NCI-H187 (cell line): ENCODE measurements at regions not wholly inside any gene's neighbourhood (a gene's known extent, or its start where the extent isn't known, plus 50 kb on each side); places are given as distances from the start of the nearest gene placed in this dataset.
A peak's percentile ranks its signal among the peaks of the same experiment; 100 is the strongest.
"Not testable (repeated sequence)": the region's sequence is repeated elsewhere in the genome, so short reads cannot be mapped to it uniquely, and the experiment has no call there.

Source experiments
- DNase-seq, 2 experiments: peaks; one replicate each; lab custom pipeline; 2025; lab: John Stamatoyannopoulos, UW

GRCh38 chr20:48047447-48047846 lies 262.2 kb upstream of the SULF2 start:
- DNase-seq = no peak

- DNase-seq = no peak
These were observed 257.3 kb upstream of the SULF2 start for GRCh38 chr20:48042628-48043027.

- peak in 1 of 2 experiments; percentile 61 for DNase-seq
These were observed 255.9 kb upstream of the SULF2 start for GRCh38 chr20:48041078-48041780.

DNA sequence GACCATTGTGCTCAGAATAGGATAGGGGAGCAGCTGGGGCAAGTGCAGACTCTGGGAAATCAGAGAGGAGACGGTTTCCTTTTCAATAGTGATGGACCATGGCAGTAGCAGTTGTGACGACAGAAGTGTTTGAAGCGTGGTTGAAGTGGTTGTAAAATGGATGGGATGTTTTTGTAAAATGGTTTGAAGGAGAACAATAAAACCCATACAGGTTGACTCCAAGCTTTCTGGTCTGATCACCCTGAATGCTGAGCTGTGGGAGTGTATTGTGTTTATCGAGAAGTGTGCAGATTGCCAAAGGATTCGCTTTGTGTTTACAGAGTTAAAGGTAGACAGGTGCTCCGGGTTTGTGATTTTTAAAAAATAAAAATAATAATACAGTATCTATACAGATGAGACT lies 255.2 kb upstream of the SULF2 start:
- peak; percentile 77 to 82 for DNase-seq

DNA sequence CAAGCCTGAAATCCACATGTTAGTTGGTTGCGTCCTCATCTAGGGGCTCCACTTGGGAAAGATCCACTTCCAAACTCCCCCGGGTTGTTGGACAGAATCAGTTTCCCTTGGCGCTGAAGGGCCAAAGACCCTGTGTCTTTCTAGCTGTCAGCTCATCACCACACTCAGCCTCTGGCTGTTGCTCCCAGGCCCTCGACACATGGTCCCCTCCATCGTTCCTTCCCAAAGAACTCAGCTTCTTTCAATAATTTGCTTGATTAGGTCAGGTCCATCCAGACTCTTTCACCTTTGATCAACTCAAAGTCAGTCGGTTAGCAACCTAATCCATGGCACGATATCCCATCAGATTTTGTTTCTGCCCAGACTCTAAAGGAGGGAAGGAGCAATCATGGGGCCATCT lies 254.8 kb upstream of the SULF2 start:
- no peak for DNase-seq

DNA sequence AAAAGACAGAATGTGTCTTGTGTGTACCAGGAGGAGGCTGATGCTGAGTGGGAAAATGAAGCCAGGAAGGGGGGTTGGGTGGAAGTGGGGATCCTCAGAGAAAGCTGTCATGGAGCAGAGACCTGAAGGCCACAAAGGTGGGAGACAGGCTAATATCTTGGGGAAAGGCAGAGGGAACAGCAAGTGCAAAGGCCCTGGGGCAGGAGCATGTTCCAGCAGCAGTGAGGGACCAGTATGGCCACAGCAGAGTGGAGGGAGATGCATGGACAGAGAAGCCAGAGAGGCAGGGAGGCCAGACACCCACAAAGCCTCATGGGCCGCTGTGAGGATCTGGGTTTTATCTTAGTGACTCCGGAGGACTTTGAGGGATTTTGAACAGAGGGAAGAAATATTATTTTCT lies 254.2 kb upstream of the SULF2 start:
- DNase-seq = no peak

- DNase-seq = no peak
These were observed 253.4 kb upstream of the SULF2 start for GRCh38 chr20:48038713-48039112.

DNA sequence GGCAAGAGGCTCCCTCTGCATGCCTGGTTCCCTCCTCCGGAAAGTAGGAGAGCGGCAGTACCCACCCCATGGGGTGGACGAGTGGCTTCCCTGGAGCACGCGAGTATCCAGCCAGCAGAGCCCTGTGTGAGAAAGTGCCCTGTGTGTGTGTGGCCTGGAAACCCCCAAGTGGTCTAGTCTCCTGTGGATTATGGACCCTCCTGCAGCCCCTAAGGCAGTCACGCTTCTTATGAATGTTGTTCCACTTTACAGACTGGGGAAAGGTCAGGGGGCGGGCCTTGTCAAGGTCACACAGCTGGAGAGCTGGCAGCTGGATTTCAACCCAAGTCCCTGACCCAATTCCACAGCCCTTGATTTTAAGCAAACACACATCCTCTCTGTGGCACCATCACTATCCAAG lies 252.5 kb upstream of the SULF2 start:
- not testable (repeated sequence) for DNase-seq

DNA sequence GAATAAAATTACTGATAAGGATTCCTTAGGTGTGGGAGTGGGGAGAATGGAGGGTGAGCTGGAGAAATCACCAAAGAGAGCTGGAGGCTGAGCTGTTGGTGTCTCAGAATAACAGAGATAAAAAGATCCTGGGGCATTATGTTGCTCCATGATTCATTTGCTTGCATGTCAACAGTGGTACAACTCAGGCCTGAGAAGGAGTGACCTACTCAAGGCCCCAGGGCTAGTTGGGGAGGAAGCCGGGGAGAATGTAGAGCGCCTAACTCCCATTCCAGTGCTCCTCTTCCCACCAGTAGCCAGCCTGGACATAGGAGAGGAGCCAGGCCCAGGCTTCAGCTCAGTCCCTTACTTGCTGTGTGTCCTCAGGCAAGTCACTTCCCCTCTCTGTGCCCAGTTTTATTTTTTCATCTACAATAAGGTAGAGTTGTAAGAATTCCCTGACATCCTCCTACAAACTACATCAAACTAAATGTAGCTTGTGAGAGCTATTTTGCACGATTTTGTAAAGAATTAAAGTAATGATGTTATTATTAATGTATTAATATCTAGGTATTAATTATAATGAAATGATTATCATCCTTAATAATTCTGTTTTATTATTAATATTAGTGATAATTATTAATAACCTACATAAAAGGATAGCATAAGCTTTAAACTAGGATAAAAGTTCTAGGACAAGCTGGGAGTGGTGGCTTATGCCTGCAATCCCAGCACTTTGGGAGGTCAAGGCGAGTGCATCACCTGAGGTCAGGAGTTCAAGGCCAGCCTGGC lies 250.9 kb upstream of the SULF2 start:
- DNase-seq = no peak

DNA sequence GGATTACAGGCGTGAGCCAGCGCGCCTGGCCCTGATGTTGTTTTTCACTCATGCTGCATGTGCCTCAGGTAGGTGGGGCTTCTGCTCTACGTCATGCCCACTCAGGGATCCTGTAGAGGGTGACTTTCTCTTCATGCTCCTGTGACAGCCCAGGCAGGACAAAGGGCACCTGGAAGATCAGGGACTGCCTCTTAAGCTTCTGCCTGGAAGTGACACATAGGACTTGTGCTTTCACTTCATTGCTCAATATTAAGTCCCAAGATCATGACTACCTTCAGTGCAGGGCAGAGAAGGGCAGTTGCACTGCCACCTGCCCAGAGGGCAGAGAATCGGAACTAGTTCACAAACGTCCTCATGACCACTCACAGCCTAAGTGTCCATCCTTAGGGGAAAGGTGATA lies 249.5 kb upstream of the SULF2 start:
- DNase-seq = no peak

DNA sequence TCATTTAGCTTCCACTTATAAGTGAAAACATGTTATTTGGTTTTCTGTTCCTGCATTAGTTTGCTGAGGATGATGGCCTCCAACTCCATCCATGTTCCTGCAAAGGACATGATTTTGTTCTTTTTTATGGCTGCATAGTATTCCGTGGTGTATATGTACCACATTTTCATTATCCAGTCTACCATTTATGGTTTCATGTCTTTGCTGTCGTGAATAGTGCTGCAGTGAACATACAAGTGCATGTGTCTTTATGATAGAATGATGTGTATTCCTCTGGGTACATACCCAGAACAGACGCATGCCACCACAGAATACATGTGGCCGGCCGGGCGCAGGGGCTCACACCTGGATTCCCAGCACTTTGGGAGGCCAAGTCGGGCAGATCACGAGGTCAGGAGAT lies 247.7 kb upstream of the SULF2 start:
- not testable (repeated sequence) for DNase-seq

- no peak for DNase-seq
These were observed 245.8 kb upstream of the SULF2 start for GRCh38 chr20:48031122-48031521.

DNA sequence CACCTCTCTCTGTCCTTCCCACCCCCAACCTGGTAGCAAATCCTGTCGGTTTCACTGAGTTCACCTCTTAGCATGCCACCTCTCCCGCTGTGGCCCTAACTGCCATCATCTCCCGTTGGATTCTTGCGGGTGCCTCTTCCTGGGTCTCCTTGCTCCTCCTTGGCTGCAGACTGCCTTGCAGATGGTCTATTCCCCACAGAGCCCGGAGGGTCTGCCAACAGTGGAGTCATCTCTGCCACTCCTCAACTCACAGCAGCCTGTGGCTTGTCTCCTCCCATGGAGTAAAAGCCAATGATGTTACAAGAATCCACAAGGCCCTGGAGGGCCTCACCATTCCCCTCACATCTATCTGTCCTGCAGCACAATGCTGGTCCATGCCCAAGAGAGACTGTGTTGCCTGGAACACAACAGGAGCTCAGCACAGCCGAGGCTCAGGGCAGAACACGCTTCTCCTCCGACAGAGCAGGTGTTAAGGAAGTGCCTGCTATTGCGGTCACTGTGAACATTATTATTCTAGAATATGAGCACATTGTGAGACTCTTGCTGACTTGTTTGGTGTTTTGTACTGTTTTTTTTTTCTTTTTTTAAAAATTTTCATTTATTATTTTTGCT lies 241.8 kb upstream of the SULF2 start:
- no peak for DNase-seq

- DNase-seq = no peak
These were observed 240.4 kb upstream of the SULF2 start for GRCh38 chr20:48025661-48026060.

- no peak for DNase-seq
These were observed 239.8 kb upstream of the SULF2 start for GRCh38 chr20:48025051-48025515.

DNA sequence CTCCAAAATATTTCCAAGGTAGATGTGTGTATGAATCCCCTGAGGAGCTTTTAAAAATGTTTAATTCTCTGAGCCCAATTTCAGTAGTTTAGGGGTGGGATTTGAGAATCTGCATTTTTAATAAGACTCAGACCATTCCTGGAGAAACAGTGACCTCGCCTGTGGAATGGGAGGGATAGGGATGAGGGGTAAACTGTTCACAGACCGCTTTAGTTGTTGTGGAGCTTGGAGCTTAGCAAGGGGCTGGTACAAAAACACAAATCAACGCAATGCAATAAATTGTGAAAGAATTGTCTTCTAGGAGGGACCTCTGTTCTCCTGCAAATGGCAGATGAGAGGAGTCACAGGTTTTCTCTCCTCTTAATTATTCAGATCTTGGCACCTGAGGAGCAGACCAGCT lies 239.3 kb upstream of the SULF2 start:
- DNase-seq = no peak

DNA sequence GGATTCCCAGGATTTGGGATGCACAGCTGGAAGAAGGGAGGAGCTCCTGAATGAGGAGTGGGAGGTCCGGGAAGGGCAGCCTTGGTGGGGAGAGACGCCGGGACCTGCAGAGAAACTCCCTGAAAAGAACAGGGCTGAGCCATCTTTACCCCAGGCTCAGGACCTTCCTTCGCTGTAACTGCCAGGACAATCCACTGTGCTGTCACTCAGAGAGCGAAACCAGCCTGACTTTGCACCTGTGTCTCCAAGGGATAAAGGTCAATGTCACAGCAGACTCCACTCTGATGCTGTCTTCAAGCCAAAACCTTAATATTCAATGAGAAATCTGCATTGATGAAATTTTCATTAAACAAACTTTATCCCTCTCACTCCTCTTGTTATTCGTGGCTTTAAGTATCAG lies 235.4 kb upstream of the SULF2 start:
- DNase-seq = not testable (repeated sequence)

DNA sequence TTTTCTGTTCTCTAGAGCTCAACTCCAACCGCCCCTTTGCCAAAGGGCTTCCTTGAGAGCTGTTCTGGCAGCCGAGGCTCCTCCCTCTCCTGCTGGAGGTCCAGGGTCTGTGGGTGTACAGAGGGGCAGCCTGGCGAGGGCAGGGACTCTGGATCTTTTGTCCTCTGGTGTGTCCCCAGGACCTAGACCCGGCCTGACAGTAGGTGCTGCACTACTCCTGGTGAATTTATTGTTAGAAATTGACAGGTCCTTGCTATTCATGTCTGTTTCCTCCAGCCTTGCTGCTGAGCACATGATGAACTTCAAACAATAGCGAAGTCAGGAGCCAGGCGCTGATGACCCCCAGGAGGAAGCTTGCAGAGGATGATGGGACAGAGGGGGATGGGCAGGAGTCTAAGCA lies 234.7 kb upstream of the SULF2 start:
- no peak for DNase-seq

DNA sequence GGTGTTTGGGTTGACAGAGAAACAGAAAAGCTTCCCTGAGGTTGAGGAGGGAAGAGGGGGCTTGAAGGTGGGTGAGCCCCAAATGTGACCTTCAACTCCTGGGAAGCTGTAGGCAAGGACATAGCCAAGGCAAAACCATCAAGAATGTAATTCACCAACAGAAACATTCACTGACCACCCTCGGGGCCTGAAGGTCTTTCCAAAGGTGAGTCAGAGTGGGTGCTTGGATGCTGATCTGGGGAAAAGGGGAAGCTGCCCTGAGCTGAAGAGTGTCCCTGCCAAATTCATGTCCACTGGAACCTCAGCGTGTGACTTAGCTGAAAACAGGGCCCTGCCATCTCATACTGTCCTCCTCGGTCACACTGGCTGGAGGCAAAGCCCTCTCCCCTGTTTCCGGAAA lies 234.2 kb upstream of the SULF2 start:
- no peak for DNase-seq

DNA sequence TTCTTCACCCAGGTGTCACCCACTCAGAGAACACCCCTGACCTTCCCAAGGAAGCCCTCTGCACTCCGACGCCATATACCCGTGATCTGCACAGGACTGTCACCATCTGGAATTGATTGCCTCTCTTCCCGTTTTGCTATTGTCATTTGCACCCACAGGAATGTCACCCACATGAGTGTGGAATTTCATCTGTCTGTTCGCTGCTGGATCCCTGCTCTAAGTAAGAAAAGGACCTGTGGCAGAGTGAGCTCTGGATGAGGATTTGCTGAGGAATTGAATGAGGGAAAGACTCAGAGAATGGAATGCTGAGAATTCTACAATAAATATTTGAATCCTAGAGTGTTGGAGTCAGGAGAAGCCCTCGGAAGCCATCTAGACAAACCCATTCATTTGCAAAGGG lies 233.6 kb upstream of the SULF2 start:
- not testable (repeated sequence) for DNase-seq

- no peak for DNase-seq
These were observed 232.7 kb upstream of the SULF2 start for GRCh38 chr20:48017992-48018391.

DNA sequence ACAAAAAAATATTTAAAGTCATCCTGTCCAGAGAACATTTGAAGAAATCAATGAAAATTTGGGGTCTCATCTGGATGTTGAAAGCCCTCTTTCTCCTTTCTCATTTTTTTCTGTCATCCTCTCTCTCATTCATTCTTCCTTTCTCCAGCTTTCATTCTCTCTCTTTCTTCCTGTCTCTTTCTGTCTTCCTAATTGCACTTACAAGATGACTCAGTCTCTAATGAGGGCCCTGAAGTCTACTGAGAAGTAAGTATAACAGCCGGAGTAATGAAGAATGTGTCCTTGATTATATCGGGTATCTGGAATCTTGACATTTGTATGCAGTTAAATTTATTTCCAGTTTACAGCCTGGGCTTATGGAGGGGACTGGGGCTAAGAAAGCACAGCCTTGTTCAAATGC lies 232.2 kb upstream of the SULF2 start:
- DNase-seq = no peak
